Transverse colon (tissue), 4 donors: ENCODE measurements at regions not wholly inside any gene's neighbourhood (a gene's known extent, or its start where the extent isn't known, plus 50 kb on each side); places are given as distances from the start of the nearest gene placed in this dataset.

ENCODE experiments used
- EP300 ChIP-seq: sonication (generic); formaldehyde crosslinking; IDR thresholded peaks from one replicate; pipeline ENCODE4 v1.6.1; 2017; ENCODE audit warnings: antibody characterized with exemption, low read depth
- POLR2A ChIP-seq: fragments of 450-650 bp; IDR thresholded peaks from one replicate; pipeline ENCODE4 v1.6.1; 2016; ENCODE audit warnings: antibody characterized with exemption, mild to moderate bottlenecking, moderate library complexity
- POLR2AphosphoS5 ChIP-seq, 3 donors: sonication (generic); formaldehyde crosslinking; IDR thresholded peaks; one replicate each; pipeline ENCODE4 v1.6.1; 2016; ENCODE audit warnings: antibody characterized with exemption in 3 of 3
- TF ChIP-seq, protein P1 (sequence below), 5 experiments: fragments of 200-600 bp in 3 of 5; fragments of 450-650 bp in 2 of 5; sonication (generic) in 3 of 5; IDR thresholded peaks; 1 replicate in 2 of 5; 2 replicates in 3 of 5; pipeline ENCODE4 v1.5.1; 2016 to 2017; ENCODE audit warnings: antibody characterized with exemption in 5 of 5, inconsistent platforms in 3 of 5, mild to moderate bottlenecking in 2 of 5, moderate library complexity in 1 of 5

DNA sequence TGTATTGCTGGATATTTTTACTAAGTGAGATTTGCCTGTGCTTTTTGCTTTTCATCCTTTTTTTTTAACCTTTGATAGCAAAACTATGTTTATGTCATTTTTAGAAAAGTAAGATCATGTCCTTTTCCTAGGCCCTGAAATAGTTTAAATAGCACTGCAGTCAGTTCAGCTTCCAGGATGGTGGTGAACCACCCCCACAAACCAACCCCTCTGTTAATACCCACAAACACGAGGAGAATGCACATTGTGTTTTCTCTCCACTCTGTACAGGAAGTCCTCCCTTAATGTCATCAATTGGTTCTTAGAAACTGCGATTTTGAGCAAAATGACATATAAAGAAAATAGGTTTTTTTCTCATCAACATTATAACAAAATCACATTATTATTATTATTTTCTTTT lies 117.7 kb upstream of the DSCAM start:
- TF ChIP-seq, protein P1, sequence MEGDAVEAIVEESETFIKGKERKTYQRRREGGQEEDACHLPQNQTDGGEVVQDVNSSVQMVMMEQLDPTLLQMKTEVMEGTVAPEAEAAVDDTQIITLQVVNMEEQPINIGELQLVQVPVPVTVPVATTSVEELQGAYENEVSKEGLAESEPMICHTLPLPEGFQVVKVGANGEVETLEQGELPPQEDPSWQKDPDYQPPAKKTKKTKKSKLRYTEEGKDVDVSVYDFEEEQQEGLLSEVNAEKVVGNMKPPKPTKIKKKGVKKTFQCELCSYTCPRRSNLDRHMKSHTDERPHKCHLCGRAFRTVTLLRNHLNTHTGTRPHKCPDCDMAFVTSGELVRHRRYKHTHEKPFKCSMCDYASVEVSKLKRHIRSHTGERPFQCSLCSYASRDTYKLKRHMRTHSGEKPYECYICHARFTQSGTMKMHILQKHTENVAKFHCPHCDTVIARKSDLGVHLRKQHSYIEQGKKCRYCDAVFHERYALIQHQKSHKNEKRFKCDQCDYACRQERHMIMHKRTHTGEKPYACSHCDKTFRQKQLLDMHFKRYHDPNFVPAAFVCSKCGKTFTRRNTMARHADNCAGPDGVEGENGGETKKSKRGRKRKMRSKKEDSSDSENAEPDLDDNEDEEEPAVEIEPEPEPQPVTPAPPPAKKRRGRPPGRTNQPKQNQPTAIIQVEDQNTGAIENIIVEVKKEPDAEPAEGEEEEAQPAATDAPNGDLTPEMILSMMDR (IDR thresholded peaks at IDR 0.05) = no peak
- no peak for TF ChIP-seq EP300
- no peak for TF ChIP-seq POLR2AphosphoS5 (IDR thresholded peaks at IDR 0.05)
- no peak for TF ChIP-seq POLR2A
